Myocyte (in vitro differentiated cells): ENCODE measurements at regions not wholly inside any gene's neighbourhood (a gene's known extent, or its start where the extent isn't known, plus 50 kb on each side); places are given as distances from the start of the nearest gene placed in this dataset.
A peak's percentile ranks its signal among the peaks of the same experiment; 100 is the strongest.
"Not testable (repeated sequence)": the region's sequence is repeated elsewhere in the genome, so short reads cannot be mapped to it uniquely, and the experiment has no call there.

Experiments used
- DNase-seq: peaks from one replicate; pipeline ENCODE4 v3.0.0-alpha.2; 2012; ENCODE audit warnings: low read depth

DNA sequence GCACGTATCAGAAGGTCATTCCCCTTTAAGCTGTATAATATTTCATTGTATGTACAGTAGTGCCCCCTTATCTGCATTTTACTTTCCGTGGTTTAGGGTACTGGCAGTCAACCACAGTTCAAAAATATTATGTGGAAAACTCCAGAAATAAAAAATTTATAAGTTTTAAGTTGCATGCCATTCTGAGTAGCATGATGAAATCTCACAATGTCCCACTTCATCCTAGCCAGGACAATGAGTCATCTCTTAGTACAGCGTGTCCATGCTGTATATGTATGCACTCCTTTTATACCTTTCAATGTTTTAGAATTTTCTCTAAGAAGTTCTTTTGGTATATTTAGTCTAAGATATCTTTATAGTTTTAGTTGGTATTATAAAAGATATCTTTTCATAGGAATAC lies 115.0 kb upstream of the HAND1 start:
- DNase-seq, result no peak

DNA sequence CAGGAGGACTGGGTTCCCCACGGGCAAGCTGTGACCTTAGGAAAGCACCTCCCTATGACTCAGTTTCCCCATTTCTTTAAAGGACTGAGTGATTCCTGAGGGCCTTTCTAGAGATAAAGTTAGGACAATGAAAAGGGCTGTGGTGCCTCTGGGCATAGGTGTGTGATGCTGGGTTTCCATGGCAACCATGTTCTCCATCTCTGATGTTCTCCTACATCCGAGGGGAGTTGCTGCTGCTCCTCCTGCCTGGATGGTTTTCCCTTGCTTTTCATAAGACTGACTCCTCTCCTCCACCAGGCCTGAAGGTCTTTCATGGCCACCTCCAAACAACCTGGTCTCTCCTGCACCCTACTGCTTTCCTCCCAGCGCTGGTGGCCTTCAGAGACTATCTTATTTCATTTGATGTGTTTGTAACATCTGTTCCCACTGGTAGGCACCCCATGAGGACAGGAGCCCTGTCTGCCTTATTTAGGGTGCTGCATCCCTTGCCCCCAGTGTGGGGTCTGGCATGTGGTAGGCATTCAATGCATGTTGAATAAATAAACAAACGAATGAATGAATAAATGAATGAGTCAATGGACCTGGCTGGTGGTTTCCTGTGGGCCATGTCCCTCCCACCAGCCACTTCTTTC lies 112.2 kb upstream of the HAND1 start:
- DNase-seq, result no peak

DNA sequence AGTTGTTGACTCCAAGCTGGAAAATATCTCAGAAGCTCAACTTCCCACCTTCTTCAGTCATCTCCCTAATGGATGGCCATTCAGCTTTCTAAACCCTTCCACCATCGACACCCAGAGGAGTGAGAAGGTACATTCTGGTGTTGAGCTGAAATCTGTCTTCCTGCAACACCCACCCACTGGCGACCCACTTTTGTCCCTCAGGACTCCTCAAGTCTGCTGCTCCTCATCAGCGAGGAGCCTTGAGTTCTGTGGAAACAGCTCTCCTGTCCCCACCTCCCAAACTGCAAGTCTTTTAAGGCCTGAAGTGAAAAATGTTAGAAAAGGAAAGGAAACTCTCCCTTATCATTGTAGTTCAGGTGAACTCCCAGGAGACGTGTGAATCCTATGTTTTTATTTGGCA lies 111.5 kb upstream of the HAND1 start:
- DNase-seq, result no peak

DNA sequence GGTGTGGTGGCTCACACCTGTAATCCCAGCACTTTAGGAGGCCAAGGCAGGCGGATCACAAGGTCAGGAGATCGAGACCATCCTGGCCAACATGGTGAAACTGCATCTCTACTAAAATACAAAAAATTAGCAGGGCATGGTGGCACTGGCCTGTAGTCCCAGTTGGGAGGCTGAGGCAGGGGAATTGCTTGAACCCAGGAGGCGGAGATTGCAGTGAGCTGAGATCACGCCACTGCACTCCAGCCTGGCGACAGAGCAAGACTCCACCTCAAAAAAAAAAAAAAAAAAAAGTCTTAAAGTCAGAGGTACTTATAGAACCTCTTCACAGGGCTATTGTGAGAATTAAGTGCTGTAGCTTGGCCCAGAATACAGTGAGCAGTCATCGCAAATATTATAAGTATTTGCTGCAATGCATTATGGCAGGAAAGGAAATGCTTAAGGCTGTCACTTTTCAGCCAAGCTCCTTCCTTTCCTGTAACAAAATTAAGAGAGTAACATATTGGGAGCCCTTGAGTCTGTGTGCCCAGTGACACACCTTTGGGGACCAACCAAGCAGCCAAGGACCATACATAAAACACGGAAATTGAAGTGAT lies 110.9 kb upstream of the HAND1 start:
- not testable (repeated sequence) for DNase-seq

DNA sequence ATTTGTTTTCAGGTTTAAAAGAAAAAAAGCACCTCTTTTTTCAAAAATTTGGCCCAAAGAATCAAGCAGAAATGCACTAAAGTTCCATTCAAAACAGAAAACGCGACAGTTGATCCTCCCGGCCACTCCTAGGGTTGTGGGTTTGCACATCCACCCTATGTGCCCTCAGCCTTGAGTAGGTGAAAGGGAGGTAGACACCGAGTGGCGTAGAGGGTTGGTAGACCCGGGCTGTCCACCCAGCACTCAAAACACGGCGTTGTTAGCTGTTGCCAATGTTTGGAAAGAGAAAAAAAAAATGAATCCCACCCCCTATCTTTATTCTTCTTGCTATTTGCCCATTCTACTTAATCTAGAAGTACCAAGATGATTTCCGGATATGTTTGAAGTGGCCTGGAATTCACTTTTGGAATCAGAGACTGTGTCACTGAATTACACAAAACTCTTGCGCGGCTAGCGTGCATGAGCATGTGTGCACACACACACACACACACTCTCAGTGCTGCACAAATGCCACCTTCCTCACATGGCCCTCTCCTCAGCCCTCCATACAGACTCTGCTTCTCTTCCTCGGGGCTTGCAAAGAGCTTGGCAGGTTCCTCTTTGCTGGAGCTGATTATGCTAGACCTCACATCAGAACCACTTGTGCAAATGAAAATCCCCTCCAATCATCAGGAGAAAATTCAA lies 110.2 kb upstream of the HAND1 start:
- no peak for DNase-seq

DNA sequence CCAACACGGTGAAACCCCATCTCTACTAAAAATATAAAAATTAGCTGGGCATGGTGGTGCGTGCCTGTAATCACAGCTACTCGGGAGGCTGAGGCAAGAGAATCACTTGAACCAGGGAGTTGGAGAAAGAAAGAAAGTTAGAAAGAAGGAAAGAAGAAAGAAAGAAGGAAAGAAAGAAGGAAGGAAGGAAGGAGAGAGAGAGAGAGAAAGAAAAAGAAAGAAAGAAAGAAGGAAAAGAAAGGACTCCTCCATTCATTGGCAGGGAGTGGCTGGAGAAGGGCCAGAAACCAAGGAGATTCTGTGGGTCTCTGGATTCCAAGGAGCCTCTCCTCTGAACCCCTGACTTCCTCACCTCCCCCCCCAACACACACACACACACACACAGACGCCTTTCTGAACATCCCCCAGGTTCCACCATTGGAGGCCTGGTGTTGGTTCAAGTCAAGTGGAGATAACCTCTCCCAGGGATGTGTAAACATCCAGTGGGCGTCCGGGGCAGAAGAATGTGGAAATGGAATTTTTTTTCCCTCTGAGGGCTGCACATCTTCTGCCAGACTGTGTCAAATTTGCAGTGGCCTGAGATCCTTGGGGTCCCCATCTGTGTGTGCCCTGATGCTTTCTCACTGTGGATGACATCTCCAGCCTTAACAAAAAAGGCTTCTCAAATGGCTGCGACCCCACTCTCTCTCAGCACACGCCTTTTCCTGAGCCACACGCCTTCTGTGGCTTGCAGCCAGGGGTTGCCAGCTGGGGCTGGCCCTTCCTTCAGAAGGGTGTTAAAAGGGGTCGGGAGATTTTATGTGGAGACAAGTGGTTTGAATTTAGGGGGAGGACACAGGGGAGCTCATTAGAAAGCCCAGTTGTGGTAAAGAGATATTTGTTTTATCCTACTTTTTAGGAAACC lies 109.3 kb upstream of the HAND1 start:
- DNase-seq, result no peak

DNA sequence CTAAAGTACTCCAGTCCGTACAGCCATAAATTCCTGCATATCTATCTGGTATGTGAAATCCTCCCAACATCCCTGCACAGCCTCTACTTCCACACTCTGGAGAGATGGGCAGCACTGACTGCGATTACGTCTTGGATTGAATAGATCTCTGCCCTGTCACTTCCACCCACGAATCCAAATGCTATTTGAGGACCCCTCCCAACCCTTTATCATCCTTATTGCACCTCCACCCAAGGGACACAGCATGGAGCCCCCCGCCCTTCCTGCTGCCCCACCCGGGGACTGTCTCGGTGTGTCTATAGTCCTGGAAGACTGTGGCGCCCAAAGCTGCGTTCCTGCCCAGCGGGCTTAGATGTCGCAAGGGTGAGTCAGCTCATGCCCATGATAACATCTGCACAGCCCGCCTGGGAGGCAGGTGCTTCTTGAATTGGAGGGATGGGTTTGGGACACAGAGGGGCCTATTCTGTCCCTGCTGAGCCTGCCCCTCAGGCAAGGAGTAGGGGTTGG lies 105.7 kb upstream of the HAND1 start:
- no peak for DNase-seq

DNA sequence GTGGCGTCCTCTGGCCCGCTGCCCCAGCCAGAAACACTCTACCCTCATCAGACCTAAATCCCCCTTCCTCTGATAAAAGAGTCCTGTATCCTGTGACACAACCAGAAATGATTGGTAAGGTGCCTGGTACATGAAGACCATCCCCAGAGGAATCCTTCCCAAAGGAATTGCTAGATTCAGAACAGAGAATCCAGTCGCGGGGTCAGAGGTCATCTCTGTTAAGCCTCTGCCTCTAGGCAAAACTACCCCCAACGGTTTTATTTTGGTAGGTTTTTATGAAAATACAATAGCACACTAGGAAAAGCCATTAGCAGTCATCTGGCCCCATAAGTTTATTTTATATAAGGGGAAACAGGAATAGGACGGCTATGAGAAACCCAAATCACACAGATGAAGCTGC lies 102.4 kb upstream of the HAND1 start:
- no peak for DNase-seq

DNA sequence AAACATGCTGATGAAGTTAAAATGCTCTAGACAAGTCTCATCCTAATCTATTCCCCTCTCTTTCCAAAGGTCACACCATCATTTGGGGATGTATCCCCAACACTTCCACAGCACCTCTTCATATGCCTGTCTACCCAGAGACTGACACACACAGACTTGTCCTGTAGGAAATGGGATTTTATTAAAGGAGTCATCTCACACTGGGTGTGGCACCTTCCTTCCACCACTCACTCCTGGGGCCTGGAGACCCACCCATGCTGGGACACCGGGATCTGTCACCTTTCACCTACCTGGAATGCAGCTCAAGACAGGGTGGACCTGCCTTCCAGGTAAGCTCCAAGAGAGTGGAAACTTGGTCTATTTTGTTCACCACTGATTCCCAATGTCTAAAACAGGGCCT lies 99.4 kb upstream of the HAND1 start:
- no peak for DNase-seq

DNA sequence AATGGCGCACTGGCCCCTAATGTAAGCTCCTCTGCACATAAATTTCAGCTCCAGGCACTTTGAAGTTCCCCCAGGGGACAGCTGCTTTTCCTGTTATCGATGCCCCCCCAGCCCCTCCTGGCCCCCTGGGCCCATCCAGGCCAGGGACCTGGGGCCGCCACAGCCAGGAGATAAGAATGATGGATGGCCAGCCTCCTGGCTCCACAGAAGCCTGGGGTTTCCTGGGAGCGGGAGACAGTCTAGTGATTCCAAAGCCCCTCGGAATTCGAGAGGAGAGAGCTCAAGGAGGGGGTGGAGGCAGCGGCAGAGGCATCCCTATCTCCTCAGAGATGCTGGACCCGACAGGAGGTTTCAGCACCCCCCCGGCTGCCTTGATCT lies 98.4 kb upstream of the HAND1 start:
- no peak for DNase-seq

DNA sequence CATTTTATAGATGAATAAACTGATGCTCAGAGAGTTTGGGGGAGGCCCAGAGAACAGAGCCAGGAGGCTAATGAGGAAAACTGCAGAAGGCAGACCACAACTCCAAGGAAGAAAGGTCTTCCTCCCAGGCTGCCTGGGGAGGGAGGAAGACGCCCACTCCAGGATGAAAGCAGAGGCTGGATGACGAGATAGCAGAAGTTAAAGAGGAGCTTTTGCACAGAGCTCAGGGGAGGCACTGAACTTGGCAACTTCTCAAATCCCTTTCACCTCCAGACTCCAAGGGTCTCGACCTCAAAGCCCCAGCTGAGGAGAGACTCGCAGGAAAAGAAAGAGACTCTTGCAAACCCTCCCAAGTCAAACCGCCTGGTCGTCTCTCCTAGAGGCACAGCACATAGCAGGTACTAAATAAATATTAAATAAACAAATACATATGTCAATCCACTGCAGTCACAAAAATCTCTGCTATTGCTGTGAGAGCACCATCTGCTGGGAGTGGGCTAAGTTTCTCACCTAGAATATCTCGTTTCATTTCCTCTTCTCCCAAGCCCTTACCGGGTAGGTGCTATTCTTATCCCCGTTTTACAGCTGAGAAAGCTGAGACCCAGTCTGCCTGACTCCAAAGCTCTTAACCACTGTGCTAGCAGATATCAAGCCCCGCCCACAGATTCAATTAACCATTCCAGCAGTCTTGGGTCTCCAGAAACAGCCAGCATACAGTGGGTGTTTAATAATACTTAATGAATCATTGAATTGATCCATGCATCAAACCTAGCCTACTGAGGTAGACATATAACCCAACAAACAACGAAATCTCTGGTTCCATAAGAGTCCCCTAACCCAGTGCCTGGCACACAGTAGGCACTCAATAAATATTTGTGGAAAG lies 97.8 kb upstream of the HAND1 start:
- no peak for DNase-seq

DNA sequence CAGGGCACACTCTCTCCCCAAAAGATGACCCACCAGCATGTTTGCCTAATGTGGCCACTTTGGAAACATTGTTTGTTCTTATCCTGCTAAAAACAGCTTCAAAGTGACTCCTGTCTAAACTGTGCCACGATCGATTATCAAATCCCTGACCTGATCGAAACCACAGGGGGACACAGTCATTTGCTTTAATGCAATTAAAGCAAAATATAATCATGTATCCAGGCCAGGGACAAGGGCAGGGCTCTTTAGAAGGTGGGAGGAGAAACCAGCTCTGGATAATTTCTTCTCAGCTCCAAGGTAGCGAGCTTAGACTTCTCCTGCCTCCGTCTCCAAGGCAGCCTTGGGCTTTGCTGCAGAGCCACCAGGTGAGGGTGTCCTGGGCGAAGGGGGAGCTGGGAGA lies 95.0 kb upstream of the HAND1 start:
- DNase-seq, result no peak

DNA sequence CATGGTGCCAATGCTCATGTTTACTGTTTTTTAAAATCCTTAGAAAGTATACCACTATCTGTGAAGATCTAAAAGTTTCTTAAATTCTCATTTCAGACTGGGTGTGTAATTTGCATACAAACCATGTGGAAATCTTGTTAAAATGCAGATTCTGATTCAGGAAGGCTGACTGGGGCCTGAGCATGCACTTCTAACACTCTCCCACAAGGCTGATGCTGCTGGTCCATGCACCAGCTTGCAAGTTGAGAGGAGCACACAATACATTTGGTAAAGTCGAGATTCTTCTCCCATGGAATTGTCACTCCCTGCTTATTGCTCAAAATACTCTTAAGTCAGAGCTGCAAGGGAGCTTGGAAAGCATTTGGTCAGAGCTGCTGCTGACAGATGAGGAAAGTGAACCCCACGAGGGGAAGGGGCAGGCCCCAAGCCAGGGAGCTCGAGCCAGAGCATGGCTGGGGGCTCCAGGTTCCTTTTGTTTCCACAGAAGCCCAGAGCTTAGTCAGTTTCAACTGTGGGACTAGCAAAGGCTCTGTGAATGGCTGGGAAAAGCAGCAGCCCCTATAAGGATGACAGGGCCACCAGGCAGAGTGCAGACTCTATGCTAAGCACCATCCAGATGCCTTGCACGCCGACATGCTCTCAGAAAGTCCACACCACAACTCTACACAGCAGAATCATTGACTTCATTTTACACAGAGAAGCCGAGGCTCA lies 93.5 kb upstream of the HAND1 start:
- no peak for DNase-seq

DNA sequence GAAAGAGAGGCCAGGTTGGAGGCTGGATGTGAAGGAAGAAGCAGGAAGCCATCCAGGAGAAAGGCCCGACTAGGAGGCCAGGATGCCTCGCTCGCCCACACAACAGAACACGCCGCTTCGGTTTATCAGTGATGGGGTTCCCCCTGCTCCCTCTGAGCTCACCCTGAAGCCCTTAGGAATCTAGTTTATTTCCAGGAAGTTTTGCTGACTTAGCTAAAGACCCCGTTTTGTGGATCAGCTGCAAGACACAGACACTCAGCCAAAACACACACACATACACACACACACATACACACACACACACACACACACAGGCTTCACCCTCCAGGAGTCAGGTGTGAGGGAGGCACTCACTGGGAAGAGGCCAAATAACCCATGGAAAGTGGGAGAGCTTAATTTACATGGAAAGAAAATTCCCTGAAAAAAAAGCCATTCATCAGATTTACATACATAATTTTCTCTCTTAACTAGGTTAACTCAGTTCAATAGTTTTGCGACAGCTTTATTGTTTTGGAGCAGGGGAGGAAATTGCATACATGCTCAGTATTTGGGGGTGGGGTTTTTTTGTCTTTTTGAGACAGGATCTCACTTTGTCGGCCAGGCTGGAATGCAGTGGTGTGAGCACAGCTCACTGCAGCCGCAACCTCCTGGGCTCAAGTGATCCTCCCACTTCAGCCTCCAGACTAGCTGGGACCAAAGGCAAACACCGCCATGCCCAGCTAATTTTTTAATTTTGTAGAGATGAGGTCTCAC lies 92.7 kb upstream of the HAND1 start:
- no peak for DNase-seq

DNA sequence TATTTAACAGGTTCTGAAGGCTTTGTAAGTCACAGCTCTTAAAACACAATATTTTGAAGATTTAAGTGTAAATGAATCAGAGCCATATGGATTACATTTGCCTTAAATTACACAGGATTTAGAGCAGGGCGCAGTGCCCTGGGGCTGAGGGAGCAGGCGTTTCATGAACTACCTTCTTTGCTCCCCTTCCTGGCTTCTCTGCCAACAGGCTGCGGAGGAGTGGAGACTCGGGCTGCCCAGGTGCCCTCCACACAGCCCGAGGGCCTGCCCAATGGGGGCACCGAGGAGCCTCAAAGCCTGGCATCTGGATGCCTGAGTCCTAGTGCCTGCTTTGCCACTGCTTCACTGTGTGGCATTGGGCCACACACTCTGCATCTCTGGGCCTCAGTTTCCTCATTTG lies 90.6 kb upstream of the HAND1 start:
- no peak for DNase-seq

DNA sequence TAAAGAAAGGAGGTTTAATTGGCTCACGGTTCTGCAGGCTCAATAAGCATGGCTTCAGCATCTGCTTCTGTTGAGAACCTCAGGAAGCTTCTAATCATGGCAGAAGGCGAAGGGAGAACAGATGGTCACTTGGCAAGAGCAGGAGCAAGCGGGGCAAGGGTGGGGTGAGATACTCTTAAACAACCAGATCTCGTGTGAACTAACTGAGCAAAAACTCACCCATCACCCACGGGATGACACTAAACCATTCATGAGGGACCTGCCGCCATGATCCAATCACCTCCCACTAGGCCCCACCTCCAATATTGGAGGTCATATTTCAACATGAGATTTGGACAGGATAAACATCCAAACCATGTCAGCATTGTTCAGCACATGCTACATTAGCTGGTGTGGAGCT lies 89.1 kb upstream of the HAND1 start:
- DNase-seq, result no peak

DNA sequence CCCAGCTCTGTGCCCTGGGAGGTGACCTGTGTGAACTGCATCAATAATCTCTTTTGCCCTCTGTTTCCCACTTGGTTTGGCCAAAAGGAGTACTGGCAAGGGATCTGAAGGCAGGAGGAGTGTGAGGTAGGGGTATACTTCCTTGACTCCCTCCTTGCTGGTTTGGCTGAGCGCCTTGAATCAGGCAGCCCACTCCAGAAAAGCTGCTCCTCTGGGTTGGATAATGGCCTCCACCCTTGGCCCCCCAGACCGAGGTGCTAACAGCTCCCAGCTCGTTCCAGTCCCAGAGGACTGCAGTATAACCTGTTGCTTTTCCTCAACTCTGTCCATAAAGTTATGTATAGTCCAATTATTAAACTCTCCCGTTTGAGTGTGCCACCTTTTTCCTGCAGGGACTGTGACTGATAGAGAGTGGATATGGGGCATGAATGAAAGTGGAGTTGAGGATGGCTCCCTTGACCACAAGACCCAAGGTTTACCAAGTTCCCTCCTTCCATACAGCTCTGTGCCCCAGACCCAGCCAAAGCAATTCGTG lies 88.2 kb upstream of the HAND1 start:
- DNase-seq, result no peak

DNA sequence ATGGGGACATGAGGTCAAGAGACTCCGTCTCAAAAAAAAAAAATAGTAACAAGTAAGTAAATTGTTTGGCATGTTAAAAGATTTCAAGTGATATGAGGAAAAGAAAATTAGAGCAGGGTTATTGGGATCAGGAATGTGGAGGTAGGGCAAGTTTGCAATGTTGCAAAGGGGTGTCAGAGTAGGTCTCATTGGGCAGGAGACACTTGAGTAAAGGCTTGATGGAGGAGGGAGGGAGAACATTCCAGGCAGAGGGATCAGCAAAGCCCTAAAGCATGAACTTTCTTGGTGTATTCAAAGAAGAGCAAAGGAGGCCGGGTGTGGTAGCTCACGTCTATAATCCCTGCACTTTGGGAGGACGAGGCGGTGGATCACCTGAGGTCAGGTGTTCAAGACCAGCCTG lies 87.1 kb upstream of the HAND1 start:
- no peak for DNase-seq

DNA sequence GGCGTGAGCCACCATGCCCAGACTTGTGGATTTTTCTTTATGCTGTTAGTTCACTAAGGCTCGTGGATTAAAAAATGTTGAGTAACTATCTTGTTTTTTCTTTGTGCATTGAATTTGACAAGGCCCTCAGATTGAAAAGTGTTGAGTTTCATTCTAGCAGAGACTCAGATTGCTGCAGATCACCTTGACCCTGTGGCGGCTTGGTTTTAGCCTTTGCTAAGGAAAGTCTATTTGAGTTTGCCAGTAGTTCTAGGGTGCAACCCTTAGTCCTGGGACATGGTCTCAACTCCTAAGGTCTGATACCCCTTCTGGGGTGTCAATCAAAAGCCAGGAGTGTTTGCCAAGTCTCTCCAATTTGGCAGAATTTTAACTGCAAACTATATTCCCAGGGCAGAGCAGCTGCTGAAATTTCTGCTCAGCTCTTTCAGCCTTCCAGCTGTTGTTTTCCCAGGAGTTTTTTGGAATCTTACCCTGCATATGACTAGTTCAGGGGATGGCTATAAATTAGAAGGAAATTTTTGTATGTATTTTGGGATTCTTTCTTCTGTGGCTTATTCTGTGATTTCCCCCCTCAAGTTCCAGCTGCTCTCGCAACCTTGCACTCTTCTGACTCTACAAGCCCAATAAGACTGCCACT lies 84.3 kb upstream of the HAND1 start:
- DNase-seq, result peak; percentile 13
